MM.1S (cell line): ENCODE measurements at regions not wholly inside any gene's neighbourhood (a gene's known extent, or its start where the extent isn't known, plus 50 kb on each side); places are given as distances from the start of the nearest gene placed in this dataset.

ENCODE experiments used
- DNase-seq: peaks from one replicate; pipeline ENCODE4 v3.0.0-alpha.2; 2015
- H2AFZ ChIP-seq: fragments of 300-600 bp; sonication (generic); 2 replicates; pipeline ENCODE4 v1.6.0; 2016; ENCODE audit warnings: antibody characterized with exemption, low read length
- H3F3A ChIP-seq: fragments of 300-600 bp; sonication (generic); 2 replicates; pipeline ENCODE4 v1.6.1; 2016; ENCODE audit warnings: mild to moderate bottlenecking, antibody characterized with exemption, low read length, moderate library complexity, mixed read lengths; ENCODE audit not compliant: insufficient read depth
- H3K27ac ChIP-seq: fragments of 300-600 bp; sonication (generic); 2 replicates; pipeline ENCODE4 v1.5.1; 2016; ENCODE audit warnings: mild to moderate bottlenecking, low read length
- H3K27me3 ChIP-seq: fragments of 300-600 bp; sonication (generic); replicated peaks from 2 replicates; pipeline ENCODE4 v1.6.0; 2016; ENCODE audit warnings: low read length; ENCODE audit not compliant: insufficient read depth
- H3K36me3 ChIP-seq: fragments of 300-600 bp; sonication (generic); replicated peaks from 2 replicates; pipeline ENCODE4 v1.6.1; 2016; ENCODE audit warnings: mild to moderate bottlenecking, low read length, mixed read lengths; ENCODE audit not compliant: insufficient read depth
- H3K4me1 ChIP-seq: fragments of 300-600 bp; sonication (generic); 2 replicates; pipeline ENCODE4 v1.6.1; 2016; ENCODE audit warnings: low read length, mixed read lengths
- H3K4me2 ChIP-seq: fragments of 300-600 bp; sonication (generic); 2 replicates; pipeline ENCODE4 v1.6.0; 2016; ENCODE audit warnings: low read depth, low read length
- H3K4me3 ChIP-seq: fragments of 300-600 bp; sonication (generic); 2 replicates; pipeline ENCODE4 v1.5.1; 2016; ENCODE audit warnings: low read length, mixed read lengths
- H3K79me2 ChIP-seq: fragments of 300-600 bp; sonication (generic); 2 replicates; pipeline ENCODE4 v1.6.1; 2016; ENCODE audit warnings: mixed run types, low read length, mixed read lengths
- H3K9ac ChIP-seq: fragments of 300-600 bp; sonication (generic); 2 replicates; pipeline ENCODE4 v1.6.1; 2016; ENCODE audit warnings: low read length, mixed read lengths
- H3K9me2 ChIP-seq: fragments of 300-600 bp; sonication (generic); replicated peaks from 2 replicates; pipeline ENCODE4 v1.6.1; 2016; ENCODE audit warnings: mild to moderate bottlenecking, low read length, mixed read lengths; ENCODE audit not compliant: insufficient read depth
- H3K9me3 ChIP-seq: fragments of 300-600 bp; sonication (generic); replicated peaks from 2 replicates; pipeline ENCODE4 v1.6.1; 2016; ENCODE audit warnings: mild to moderate bottlenecking, low read length, mixed read lengths; ENCODE audit not compliant: insufficient read depth
- H4K20me1 ChIP-seq: fragments of 300-600 bp; sonication (generic); 2 replicates; pipeline ENCODE4 v1.6.1; 2016; ENCODE audit warnings: mild to moderate bottlenecking, low read length, moderate library complexity, mixed read lengths; ENCODE audit not compliant: insufficient read depth
- EZH2 ChIP-seq: fragments of 300-600 bp; sonication (generic); optimal IDR thresholded peaks from 2 replicates; pipeline ENCODE3; 2017; ENCODE audit warnings: low read depth, mild to moderate bottlenecking, antibody characterized with exemption, low read length, mixed read lengths
- EZH2phosphoT487 ChIP-seq: fragments of 300-600 bp; sonication (generic); IDR thresholded peaks from 2 replicates; pipeline ENCODE4 v1.6.1; 2018; ENCODE audit warnings: antibody characterized with exemption, low read length
- TF ChIP-seq, protein P1 (sequence below): fragments of 300-600 bp; sonication (generic); IDR thresholded peaks from 2 replicates; pipeline ENCODE4 v1.5.1; 2016; ENCODE audit warnings: antibody characterized with exemption, low read length, mixed read lengths

DNA sequence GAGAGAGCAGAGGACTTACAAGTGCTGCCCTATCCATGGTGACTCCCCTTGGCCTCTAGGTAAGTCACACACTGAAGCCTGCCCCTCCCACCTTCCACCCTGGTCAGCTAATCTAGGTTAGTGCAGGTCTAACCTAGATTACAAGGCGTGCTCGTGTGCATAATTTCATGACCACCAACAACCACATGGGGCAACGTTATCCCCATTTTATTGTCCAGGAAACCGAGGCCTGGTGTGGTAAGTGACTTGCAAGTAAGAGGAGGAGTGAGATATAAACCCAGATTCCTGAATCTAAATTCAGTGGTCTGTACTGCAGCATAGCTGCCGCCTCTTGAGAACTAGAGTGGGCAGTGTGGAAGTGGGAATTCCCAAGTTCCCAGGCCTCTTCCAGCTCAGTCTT, 171.1 kb downstream of the DAD1 start:
- Histone ChIP-seq H3K27ac (no peak overlapping the region), H2AFZ (no peak overlapping the region), H3K4me3 (no peak overlapping the region), H3K79me2 (no peaks in the 10 kb centered on the region), H3K9ac (no peak overlapping the region), H4K20me1 (no peaks in the 10 kb centered on the region), H3K27me3 (no peaks in the 10 kb centered on the region), H3K4me2 (no peak overlapping the region), H3K9me3 (no peaks in the 10 kb centered on the region), H3K4me1 (no peaks in the 10 kb centered on the region), H3F3A (no peaks in the 10 kb centered on the region), H3K36me3 (no peaks in the 10 kb centered on the region), H3K9me2 (no peaks in the 10 kb centered on the region)
- TF ChIP-seq EZH2: no peak
- TF ChIP-seq, protein P1, sequence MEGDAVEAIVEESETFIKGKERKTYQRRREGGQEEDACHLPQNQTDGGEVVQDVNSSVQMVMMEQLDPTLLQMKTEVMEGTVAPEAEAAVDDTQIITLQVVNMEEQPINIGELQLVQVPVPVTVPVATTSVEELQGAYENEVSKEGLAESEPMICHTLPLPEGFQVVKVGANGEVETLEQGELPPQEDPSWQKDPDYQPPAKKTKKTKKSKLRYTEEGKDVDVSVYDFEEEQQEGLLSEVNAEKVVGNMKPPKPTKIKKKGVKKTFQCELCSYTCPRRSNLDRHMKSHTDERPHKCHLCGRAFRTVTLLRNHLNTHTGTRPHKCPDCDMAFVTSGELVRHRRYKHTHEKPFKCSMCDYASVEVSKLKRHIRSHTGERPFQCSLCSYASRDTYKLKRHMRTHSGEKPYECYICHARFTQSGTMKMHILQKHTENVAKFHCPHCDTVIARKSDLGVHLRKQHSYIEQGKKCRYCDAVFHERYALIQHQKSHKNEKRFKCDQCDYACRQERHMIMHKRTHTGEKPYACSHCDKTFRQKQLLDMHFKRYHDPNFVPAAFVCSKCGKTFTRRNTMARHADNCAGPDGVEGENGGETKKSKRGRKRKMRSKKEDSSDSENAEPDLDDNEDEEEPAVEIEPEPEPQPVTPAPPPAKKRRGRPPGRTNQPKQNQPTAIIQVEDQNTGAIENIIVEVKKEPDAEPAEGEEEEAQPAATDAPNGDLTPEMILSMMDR: no peak
- TF ChIP-seq EZH2phosphoT487: no peak
- no peak for DNase-seq

GRCh38 chr14:22416193-22416592, 172.8 kb downstream of the DAD1 start:
- Histone ChIP-seq H3K9me2 (no peaks in the 10 kb centered on the region), H3K9ac (no peak overlapping the region), H2AFZ (no peak overlapping the region), H3K4me3 (no peak overlapping the region), H3K36me3 (no peaks in the 10 kb centered on the region), H3K4me2 (no peak overlapping the region), H4K20me1 (no peaks in the 10 kb centered on the region), H3K4me1 (no peaks in the 10 kb centered on the region), H3F3A (no peaks in the 10 kb centered on the region), H3K27ac (no peak overlapping the region), H3K9me3 (no peaks in the 10 kb centered on the region), H3K79me2 (no peaks in the 10 kb centered on the region), H3K27me3 (no peaks in the 10 kb centered on the region)
- no peak for DNase-seq
- TF ChIP-seq, protein P1: no peak
- TF ChIP-seq EZH2 (no peak), EZH2phosphoT487 (no peak)

- TF ChIP-seq EZH2phosphoT487 (no peak), EZH2 (no peak)
- TF ChIP-seq, protein P1: no peak
- no peaks in the 10 kb centered on the region for H4K20me1 ChIP-seq
- H3K27me3 ChIP-seq: no peaks in the 10 kb centered on the region
- H3K9me2 ChIP-seq: no peaks in the 10 kb centered on the region
- H3K79me2 ChIP-seq: no peaks in the 10 kb centered on the region
- H3K36me3 ChIP-seq: no peaks in the 10 kb centered on the region
- no peak overlapping the region for H3K4me2 ChIP-seq
- no peak overlapping the region for H3K27ac ChIP-seq
- H3K4me1 ChIP-seq: no peaks in the 10 kb centered on the region
- H3K9ac ChIP-seq: no peak overlapping the region
- no peak overlapping the region for H2AFZ ChIP-seq
- no peak for DNase-seq
- no peaks in the 10 kb centered on the region for H3F3A ChIP-seq
- H3K4me3 ChIP-seq: no peak overlapping the region
- no peaks in the 10 kb centered on the region for H3K9me3 ChIP-seq
Measured at GRCh38 chr14:22415605-22415959, 173.4 kb downstream of the DAD1 start.
